ENCODE measurements at regions not wholly inside any gene's neighbourhood (a gene's known extent, or its start where the extent isn't known, plus 50 kb on each side); places are given as distances from the start of the nearest gene placed in this dataset.

DNA sequence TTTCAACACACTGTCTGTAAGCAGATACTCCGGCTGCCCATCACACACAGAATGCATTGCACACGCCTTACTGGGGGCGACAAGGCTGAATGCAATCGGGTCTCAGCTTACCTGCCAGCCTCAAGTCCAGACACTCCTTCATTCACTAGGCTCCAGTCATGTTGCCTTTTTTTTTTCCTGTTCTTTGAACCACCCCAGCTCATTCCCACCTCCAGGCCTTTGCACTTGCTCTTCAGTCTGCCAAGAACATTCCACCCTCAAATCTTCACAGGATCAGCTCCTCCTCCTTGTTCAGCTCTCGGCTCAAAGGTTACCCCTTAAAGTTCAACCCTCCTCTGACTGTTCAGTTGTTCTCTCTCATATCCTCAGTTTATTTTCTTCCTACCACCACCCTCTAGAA, 181.9 kb upstream of the ESRRG start:
- Histone ChIP-seq H3K4me1 (no peaks in the 10 kb centered on the region), H3K27ac (no peak overlapping the region), H3K36me3 (no peaks in the 10 kb centered on the region), H3K4me3 (no peak overlapping the region), H3K27me3 (no peaks in the 10 kb centered on the region), H3K9me3 (no peaks in the 10 kb centered on the region)
- no peak for DNase-seq
- TF ChIP-seq EP300 (IDR thresholded peaks at IDR 0.05), result no peak
- TF ChIP-seq CTCF (IDR thresholded peaks at IDR 0.05), result no peak
- TF ChIP-seq POLR2AphosphoS5 (IDR thresholded peaks at IDR 0.05), result no peak
- WGBS, 2 donors, result 75 to 85% methylated on average over 5 of the region's 5 CpGs
- intact Hi-C loops (cut with DNase I), result no loop called here

GRCh38 chr1:216904471-216904870, 181.2 kb upstream of the ESRRG start:
- no peaks in the 10 kb centered on the region for H3K4me1 ChIP-seq
- H3K36me3 ChIP-seq, result no peaks in the 10 kb centered on the region
- H3K27ac ChIP-seq, result no peak overlapping the region
- H3K4me3 ChIP-seq, result no peak overlapping the region
- 83% methylated on average over 7 of the region's 7 CpGs for WGBS, 2 donors
- TF ChIP-seq EP300 (IDR thresholded peaks at IDR 0.05) (no peak), POLR2A (IDR thresholded peaks at IDR 0.05) (no peak), CTCF (IDR thresholded peaks at IDR 0.05) (no peak), POLR2AphosphoS5 (IDR thresholded peaks at IDR 0.05) (no peak)
- H3K9me3 ChIP-seq, result no peaks in the 10 kb centered on the region
- DNase-seq, result no peak
- H3K27me3 ChIP-seq, result no peaks in the 10 kb centered on the region
- intact Hi-C loops (cut with DNase I), result no loop called here

DNA sequence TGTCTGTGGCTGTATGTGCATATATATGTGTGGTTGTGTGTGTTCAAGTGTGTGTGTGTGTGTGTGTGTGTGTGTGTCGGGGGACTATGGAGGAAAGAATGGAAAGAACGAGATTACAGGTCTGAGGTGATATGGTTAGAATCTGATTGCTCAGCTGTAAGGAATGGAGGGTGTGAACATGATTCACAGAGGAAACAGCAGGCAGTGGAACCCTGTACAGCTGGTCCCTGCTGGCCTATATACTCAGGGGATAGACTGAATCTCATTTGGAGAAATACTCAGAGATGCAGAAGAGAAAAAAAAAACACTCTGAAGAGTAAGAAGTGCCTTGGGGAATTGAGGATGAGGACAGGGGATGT, 180.1 kb upstream of the ESRRG start:
- TF ChIP-seq POLR2A (IDR thresholded peaks at IDR 0.05) (no peak), CTCF (IDR thresholded peaks at IDR 0.05) (no peak), POLR2AphosphoS5 (IDR thresholded peaks at IDR 0.05) (no peak), EP300 (IDR thresholded peaks at IDR 0.05) (no peak)
- Histone ChIP-seq H3K4me1 (no peaks in the 10 kb centered on the region), H3K4me3 (no peak overlapping the region), H3K36me3 (no peaks in the 10 kb centered on the region), H3K9me3 (no peaks in the 10 kb centered on the region), H3K27ac (no peak overlapping the region), H3K27me3 (no peaks in the 10 kb centered on the region)
- no peak for DNase-seq
- WGBS, 2 donors, result 37 to 75% methylated on average over 2 of the region's 2 CpGs
- intact Hi-C loops (cut with DNase I), result no loop called here

- no peak overlapping the region for H3K27ac ChIP-seq
- no peaks in the 10 kb centered on the region for H3K27me3 ChIP-seq
- H3K36me3 ChIP-seq, result no peaks in the 10 kb centered on the region
- intact Hi-C loops (cut with DNase I), result no loop called here
- H3K4me3 ChIP-seq, result no peak overlapping the region
- no peaks in the 10 kb centered on the region for H3K9me3 ChIP-seq
- WGBS, 2 donors, result 57 to 75% methylated on average over 5 of the region's 5 CpGs
- TF ChIP-seq CTCF (IDR thresholded peaks at IDR 0.05) (no peak), EP300 (IDR thresholded peaks at IDR 0.05) (no peak), POLR2A (IDR thresholded peaks at IDR 0.05) (no peak), POLR2AphosphoS5 (IDR thresholded peaks at IDR 0.05) (no peak)
- DNase-seq, result no peak
- H3K4me1 ChIP-seq, result no peaks in the 10 kb centered on the region
Observed at GRCh38 chr1:216902669-216903381, 179.6 kb upstream of the ESRRG start.

DNA sequence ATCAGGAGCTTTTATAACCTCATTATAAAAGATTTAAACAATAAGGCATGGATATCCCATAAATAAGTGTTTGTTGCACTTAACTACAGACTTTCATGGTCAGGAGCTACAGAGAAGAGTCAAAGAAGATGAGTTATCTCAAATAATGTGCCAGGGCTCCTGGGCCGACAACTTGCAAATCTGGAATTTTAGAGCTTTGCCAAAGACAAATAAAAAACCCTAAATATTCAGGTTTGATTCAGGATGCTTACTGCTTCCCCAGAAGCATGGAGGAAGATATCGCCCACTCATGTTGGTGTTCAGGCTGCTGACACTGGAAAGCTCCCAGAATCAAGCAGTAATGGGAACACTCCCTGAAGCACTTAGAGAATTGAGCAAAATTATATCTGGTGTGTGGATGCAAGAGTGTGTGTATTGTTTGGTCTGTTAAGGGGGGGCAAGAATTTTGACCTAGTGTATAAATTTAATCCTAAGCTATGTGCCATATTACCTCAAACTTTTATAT, 176.9 kb upstream of the ESRRG start:
- H3K4me3 ChIP-seq, result no peak overlapping the region
- TF ChIP-seq CTCF (IDR thresholded peaks at IDR 0.05) (no peak), EP300 (IDR thresholded peaks at IDR 0.05) (no peak), POLR2A (IDR thresholded peaks at IDR 0.05) (no peak), POLR2AphosphoS5 (IDR thresholded peaks at IDR 0.05) (no peak)
- no peaks in the 10 kb centered on the region for H3K27me3 ChIP-seq
- no peaks in the 10 kb centered on the region for H3K9me3 ChIP-seq
- intact Hi-C loops (cut with DNase I), result no loop called here
- no peak for DNase-seq
- no peaks in the 10 kb centered on the region for H3K4me1 ChIP-seq
- no peaks in the 10 kb centered on the region for H3K36me3 ChIP-seq
- 90 to 92% methylated on average over 2 of the region's 2 CpGs for WGBS, 2 donors
- no peak overlapping the region for H3K27ac ChIP-seq
